ENCODE measurements at regions not wholly inside any gene's neighbourhood (a gene's known extent, or its start where the extent isn't known, plus 50 kb on each side); places are given as distances from the start of the nearest gene placed in this dataset.

- H3K4me1 Mint-ChIP-seq (ENCODE audit: unreplicated experiment): peaks cover 7% of the 10 kb centered on the region
- no peaks in the 10 kb centered on the region for H3K9me3 Mint-ChIP-seq (ENCODE audit: unreplicated experiment)
- peaks cover 15% of the 10 kb centered on the region for H3K36me3 Mint-ChIP-seq (ENCODE audit: unreplicated experiment)
- DNase-seq (ENCODE audit: extremely low spot score, unreplicated experiment): no peak
- no peak overlapping the region for H3K27ac Mint-ChIP-seq (ENCODE audit: unreplicated experiment)
- H3K4me3 Mint-ChIP-seq (ENCODE audit: unreplicated experiment): no peak overlapping the region
- no peaks in the 10 kb centered on the region for H3K27me3 Mint-ChIP-seq (ENCODE audit: unreplicated experiment)
- no peak for TF ChIP-seq CTCF (IDR thresholded peaks at IDR 0.05)
Observed at GRCh38 chr11:8826139-8826786, 84.7 kb upstream of the AKIP1 start.

- no peak overlapping the region for H3K4me3 Mint-ChIP-seq (ENCODE audit: unreplicated experiment)
- no peaks in the 10 kb centered on the region for H3K27me3 Mint-ChIP-seq (ENCODE audit: unreplicated experiment)
- DNase-seq (ENCODE audit: extremely low spot score, unreplicated experiment): no peak
- no peak for TF ChIP-seq CTCF (IDR thresholded peaks at IDR 0.05)
- H3K36me3 Mint-ChIP-seq (ENCODE audit: unreplicated experiment): peaks cover 18% of the 10 kb centered on the region
- H3K4me1 Mint-ChIP-seq (ENCODE audit: unreplicated experiment): peaks cover 13% of the 10 kb centered on the region
- no peaks in the 10 kb centered on the region for H3K9me3 Mint-ChIP-seq (ENCODE audit: unreplicated experiment)
- H3K27ac Mint-ChIP-seq (ENCODE audit: unreplicated experiment): no peak overlapping the region
Observed at GRCh38 chr11:8826901-8827560, 84.0 kb upstream of the AKIP1 start.

- DNase-seq (ENCODE audit: extremely low spot score, unreplicated experiment): no peak
- Mint-ChIP-seq H3K27me3 (ENCODE audit: unreplicated experiment) (no peaks in the 10 kb centered on the region), H3K4me1 (ENCODE audit: unreplicated experiment) (peaks cover 20% of the 10 kb centered on the region), H3K4me3 (ENCODE audit: unreplicated experiment) (no peak overlapping the region), H3K27ac (ENCODE audit: unreplicated experiment) (no peak overlapping the region), H3K36me3 (ENCODE audit: unreplicated experiment) (peaks cover 13% of the 10 kb centered on the region), H3K9me3 (ENCODE audit: unreplicated experiment) (no peaks in the 10 kb centered on the region)
- no peak for TF ChIP-seq CTCF (IDR thresholded peaks at IDR 0.05)
Observed at GRCh38 chr11:8828046-8828445, 82.9 kb upstream of the AKIP1 start.

DNA sequence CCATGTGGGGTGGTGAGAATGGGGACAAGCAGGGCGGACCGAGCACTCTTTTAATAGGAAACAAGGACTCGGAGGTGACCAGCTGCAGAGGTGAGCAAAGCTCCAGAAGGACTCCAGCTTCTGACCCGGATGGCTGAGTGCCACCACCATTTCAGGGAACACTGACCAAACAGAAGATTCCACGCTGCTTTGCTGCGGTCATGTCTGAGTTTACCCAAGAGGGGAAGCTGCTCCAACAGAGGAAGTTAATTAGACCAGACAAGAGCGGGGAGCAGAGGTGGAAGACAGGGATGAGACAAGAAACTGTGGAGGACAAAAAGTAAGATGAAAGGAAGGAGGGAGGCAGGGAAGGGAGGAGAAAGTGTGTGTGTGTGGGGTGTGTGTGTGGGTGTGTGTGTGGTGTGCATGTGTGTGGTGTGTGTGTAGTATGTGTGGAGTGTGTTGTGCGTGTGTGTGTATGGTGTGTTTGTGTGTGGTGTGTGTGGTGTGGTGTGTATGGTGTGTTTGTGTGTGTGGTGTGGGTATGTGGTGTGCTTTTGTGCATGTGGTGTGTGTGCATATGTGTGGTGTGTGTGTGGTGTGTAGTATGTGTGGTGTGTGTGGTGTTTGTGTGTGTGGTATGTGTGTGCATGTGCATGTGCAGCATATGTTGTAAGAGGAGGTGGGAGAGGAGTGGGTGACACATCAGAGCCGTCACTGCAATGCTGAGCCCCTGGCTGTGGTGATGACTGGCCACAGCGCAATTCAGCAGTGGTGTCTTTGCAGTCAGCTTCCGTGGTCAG, 82.2 kb upstream of the AKIP1 start:
- Mint-ChIP-seq H3K4me3 (ENCODE audit: unreplicated experiment) (no peak overlapping the region), H3K27me3 (ENCODE audit: unreplicated experiment) (no peaks in the 10 kb centered on the region), H3K36me3 (ENCODE audit: unreplicated experiment) (peaks cover 13% of the 10 kb centered on the region), H3K9me3 (ENCODE audit: unreplicated experiment) (no peaks in the 10 kb centered on the region), H3K4me1 (ENCODE audit: unreplicated experiment) (peaks cover 26% of the 10 kb centered on the region), H3K27ac (ENCODE audit: unreplicated experiment) (no peak overlapping the region)
- no peak for TF ChIP-seq CTCF (IDR thresholded peaks at IDR 0.05)
- DNase-seq (ENCODE audit: extremely low spot score, unreplicated experiment): no peak

GRCh38 chr11:8829556-8829955, 81.4 kb upstream of the AKIP1 start:
- Mint-ChIP-seq H3K27ac (ENCODE audit: unreplicated experiment) (no peak overlapping the region), H3K27me3 (ENCODE audit: unreplicated experiment) (no peaks in the 10 kb centered on the region), H3K9me3 (ENCODE audit: unreplicated experiment) (no peaks in the 10 kb centered on the region), H3K4me3 (ENCODE audit: unreplicated experiment) (no peak overlapping the region), H3K4me1 (ENCODE audit: unreplicated experiment) (peaks cover 34% of the 10 kb centered on the region), H3K36me3 (ENCODE audit: unreplicated experiment) (peaks cover 9% of the 10 kb centered on the region)
- TF ChIP-seq CTCF (IDR thresholded peaks at IDR 0.05): no peak
- peak; percentile 6 for DNase-seq (ENCODE audit: extremely low spot score, unreplicated experiment)

Data from osteocyte (in vitro differentiated cells).